K562 (cell line): ENCODE measurements at regions not wholly inside any gene's neighbourhood (a gene's known extent, or its start where the extent isn't known, plus 50 kb on each side); places are given as distances from the start of the nearest gene placed in this dataset.

Experiments
- ATAC-seq: fragments of 200-7000 bp; cut with Tn5 transposase; 3 replicates; pipeline ENCODE4 v1.9.1; 2020; ENCODE audit warnings: moderate library complexity
- BruUV-seq: library from RNA; stranded (reverse); fragments of 400-500 nt; replicated peaks from 2 replicates; lab custom pipeline; 2021; lab: Mats Ljungman, UMichigan
- CTCF ChIA-PET: fragments of 300-600 bp; formaldehyde crosslinking; extraction: SDS; loops from one replicate; lab custom pipeline; 2021; ENCODE audit warnings: low intra/inter-chr PET ratio; lab: Yijun Ruan, JAX
- POLR2A ChIA-PET: fragments of 300-600, 350-650 bp; sonication (Branson Sonifier 250); formaldehyde crosslinking; extraction: SDS; loops from one replicate; lab custom pipeline; 2021; ENCODE audit warnings: antibody characterized with exemption, inconsistent platforms; lab: Yijun Ruan, JAX
- DNase-seq, 4 experiments: peaks; one replicate each; pipeline versions ENCODE4 v3.0.0 to v3.0.0-alpha.2; 2011 to 2018; ENCODE audit warnings: low spot score in 3 of 4, mixed read lengths in 3 of 4; ENCODE audit errors: extremely low read depth in 1 of 4
- FAIRE-seq: peaks from 2 replicates; lab custom pipeline; 2011; peaks lifted over from hg19 to GRCh38; lab: Jason Lieb, UNC
- H2AFZ ChIP-seq: 2 replicates; pipeline ENCODE4 v1.6.0; 2011; ENCODE audit warnings: low read depth, low read length, control low read depth, inconsistent platforms
- H3K27ac ChIP-seq: fragments of 200-600 bp; 3 replicates; pipeline ENCODE4 v1.8.0; 2011; ENCODE audit warnings: low read depth, mild to moderate bottlenecking, control low read depth, inconsistent platforms, low read length, moderate library complexity, mixed read lengths; ENCODE audit errors: extremely low read depth
- H3K27me3 ChIP-seq, 2 experiments: fragments of 300-600 bp in 1 of 2; 2 replicates in 1 of 2; 3 replicates in 1 of 2; pipeline versions ENCODE4 v1.6.0 to v1.8.0; 2011; ENCODE audit warnings: inconsistent platforms in 2 of 2, low read length in 2 of 2, mild to moderate bottlenecking in 1 of 2, mixed read lengths in 1 of 2, moderate library complexity in 1 of 2; ENCODE audit not compliant: control insufficient read depth in 2 of 2, insufficient read depth in 2 of 2
- H3K36me3 ChIP-seq: fragments of 300-600 bp; 3 replicates; pipeline ENCODE4 v1.8.0; 2011; ENCODE audit warnings: mild to moderate bottlenecking, low read length, inconsistent platforms; ENCODE audit not compliant: control insufficient read depth, insufficient read depth
- H3K4me1 ChIP-seq, 2 experiments: fragments of 200-600 bp in 1 of 2; replicated peaks in 1 of 2; 2 replicates in 1 of 2; 3 replicates in 1 of 2; pipeline versions ENCODE4 v1.5.1 to v1.8.0; 2011; ENCODE audit warnings: inconsistent platforms in 2 of 2, low read length in 2 of 2, mild to moderate bottlenecking in 1 of 2, mixed read lengths in 1 of 2, moderate library complexity in 1 of 2; ENCODE audit not compliant: control insufficient read depth in 2 of 2, insufficient read depth in 2 of 2
- H3K4me2 ChIP-seq: 2 replicates; pipeline ENCODE4 v1.6.1; 2011; ENCODE audit warnings: low read length, control low read depth, inconsistent platforms, mixed read lengths; ENCODE audit not compliant: insufficient read depth
- H3K4me3 ChIP-seq: fragments of 200-600 bp; sonication (generic), shearing (Covaris generic); 2 replicates; pipeline ENCODE4 v1.5.1; 2016; ENCODE audit warnings: control low read depth, inconsistent platforms
- H3K79me2 ChIP-seq: fragments of 200-600 bp; 3 replicates; pipeline ENCODE4 v1.8.0; 2011; ENCODE audit warnings: low read length, inconsistent platforms; ENCODE audit not compliant: control insufficient read depth, insufficient read depth
- H3K9ac ChIP-seq, 2 experiments: 2 replicates each; pipeline versions ENCODE4 v1.6.0 to v1.6.1; 2011; ENCODE audit warnings: low read depth in 2 of 2, low read length in 2 of 2, control low read depth in 1 of 2, inconsistent platforms in 1 of 2, mild to moderate bottlenecking in 1 of 2, mixed read lengths in 1 of 2; ENCODE audit not compliant: insufficient read depth in 1 of 2
- H3K9me1 ChIP-seq: one replicate; pipeline ENCODE4 v1.6.0; 2011; ENCODE audit warnings: inconsistent platforms, mild to moderate bottlenecking, low read length, moderate library complexity; ENCODE audit not compliant: control insufficient read depth, insufficient read depth
- H3K9me3 ChIP-seq: replicated peaks from 2 replicates; pipeline ENCODE4 v1.5.1; 2011; ENCODE audit warnings: low read depth, low read length, inconsistent platforms; ENCODE audit not compliant: control insufficient read depth, insufficient read depth
- H4K20me1 ChIP-seq: replicated peaks from 2 replicates; pipeline ENCODE4 v1.6.1; 2011; ENCODE audit warnings: low read length, inconsistent platforms, mixed read lengths; ENCODE audit not compliant: control insufficient read depth, insufficient read depth
- CREB1 ChIP-seq, 2 experiments: sonication (generic) in 1 of 2; formaldehyde crosslinking in 1 of 2; IDR thresholded peaks; 2 replicates each; pipeline versions ENCODE4 v1.6.1 to v1.8.0; 2012 to 2022; ENCODE audit warnings: inconsistent platforms in 1 of 2, mild to moderate bottlenecking in 1 of 2, missing genetic modification reagents in 1 of 2, moderate library complexity in 1 of 2
- CREM ChIP-seq: IDR thresholded peaks from 2 replicates; pipeline ENCODE4 v1.6.1; 2014; ENCODE audit warnings: antibody characterized with exemption, low read depth
- EP400 ChIP-seq: fragments of 450-650 bp; IDR thresholded peaks from 2 replicates; pipeline ENCODE4 v1.6.1; 2017; ENCODE audit warnings: antibody characterized with exemption, mild to moderate bottlenecking, moderate library complexity
- HNRNPH1 ChIP-seq: fragments of 200-400 bp; formaldehyde crosslinking; optimal IDR thresholded peaks from 2 replicates; pipeline ENCODE3; 2017; ENCODE audit warnings: low read depth, mild to moderate bottlenecking, low read length, moderate library complexity
- KDM5B ChIP-seq: fragments of 200-600 bp; sonication (generic); IDR thresholded peaks from 2 replicates; pipeline ENCODE4 v1.6.1; 2012; ENCODE audit warnings: low read depth, mild to moderate bottlenecking, moderate library complexity, low read length, control low read depth, inconsistent platforms; ENCODE audit not compliant: insufficient replicate concordance
- L3MBTL2 ChIP-seq: fragments of 450-650 bp; IDR thresholded peaks from 2 replicates; pipeline ENCODE4 v1.6.1; 2016; ENCODE audit warnings: mild to moderate bottlenecking, moderate library complexity
- LARP7 ChIP-seq: fragments of 450-650 bp; IDR thresholded peaks from 2 replicates; pipeline ENCODE4 v1.6.1; 2016
- NFRKB ChIP-seq: fragments of 450-650 bp; IDR thresholded peaks from 2 replicates; pipeline ENCODE4 v1.6.1; 2016; ENCODE audit warnings: low read depth
- OTX1 ChIP-seq: fragments of 450-650 bp; formaldehyde crosslinking; IDR thresholded peaks from 2 replicates; pipeline ENCODE4 v1.4.0; 2022; ENCODE audit warnings: mild to moderate bottlenecking
- SFPQ ChIP-seq: fragments of 200-400 bp; formaldehyde crosslinking; IDR thresholded peaks from 2 replicates; pipeline ENCODE4 v1.6.1; 2017; ENCODE audit warnings: mild to moderate bottlenecking, low read depth, low read length, moderate library complexity
- ZNF134 ChIP-seq: fragments of 250-450 bp; sonication (Bioruptor Pico); conservative IDR thresholded peaks from 2 replicates; pipeline ENCODE4 v1.4.0; 2020
- ZNF184 ChIP-seq: sonication (generic); formaldehyde crosslinking; IDR thresholded peaks from 2 replicates; pipeline ENCODE4 v1.5.0; 2020; ENCODE audit warnings: missing genetic modification reagents
- ZNF324 ChIP-seq: fragments of 250-450 bp; sonication (Bioruptor Pico); IDR thresholded peaks from 2 replicates; pipeline ENCODE4 v1.4.0; 2020; ENCODE audit warnings: mild to moderate bottlenecking
- ZNF75A ChIP-seq: fragments of 450-650 bp; formaldehyde crosslinking; IDR thresholded peaks from 2 replicates; pipeline ENCODE4 v1.4.0; 2020; ENCODE audit warnings: mild to moderate bottlenecking
- ZSCAN29 ChIP-seq: fragments of 450-650 bp; IDR thresholded peaks from 2 replicates; pipeline ENCODE4 v1.6.1; 2017
- WGBS: fragments of 100-300 bp; shearing (Covaris generic); methylation state at CpG from one replicate; pipeline ENCODE4 v1.1.6; 2016; ENCODE audit warnings: low coverage, mixed read lengths; ENCODE audit not compliant: insufficient coverage; ENCODE audit errors: missing lambda C conversion rate; 5-methylcytosine and 5-hydroxymethylcytosine counted together
- in situ Hi-C: fragments of 300-500 bp; cut with MboI; formaldehyde crosslinking; loops from 4 replicates; pipeline ENCODE4 v1.15.0; 2018; ENCODE audit warnings: inconsistent platforms, mixed read lengths
- intact Hi-C: fragments of 100-400 bp; cut with micrococcal nuclease; formaldehyde crosslinking; loops from 2 replicates; pipeline ENCODE4 v1.14.2; 2022
- TF ChIP-seq, protein P1 (sequence below): IDR thresholded peaks from 3 replicates; pipeline ENCODE4 v1.6.1; 2011; ENCODE audit warnings: borderline replicate concordance, mild to moderate bottlenecking, moderate library complexity; ENCODE audit not compliant: insufficient read length; ENCODE audit errors: extremely low read depth

GRCh38 chr6:156406688-156407087, 370.5 kb upstream of the ARID1B start:
- ChIA-PET CTCF (no interaction called here), POLR2A (interaction anchor here (0.6 kb wide), 1 partner anchor 16 kb away, joined by 4 read pairs; no protein-coding TSS in a partner anchor)
- ATAC-seq, result no peak

More at GRCh38 chr6:156406688-156407087, 370.5 kb upstream of the ARID1B start:
- no peaks in the 10 kb centered on the region for H3K27me3 ChIP-seq
- no peaks in the 10 kb centered on the region for H3K36me3 ChIP-seq
- H3K4me2 ChIP-seq, result no peak overlapping the region
- DNase-seq, result no peak
- 0% methylated on average over 2 of the region's 2 CpGs for WGBS
- H3K4me3 ChIP-seq, result no peak overlapping the region
- intact Hi-C loops (no loop called here), in situ Hi-C loops (no loop called here)
- H3K79me2 ChIP-seq, result no peaks in the 10 kb centered on the region
- TF ChIP-seq OTX1 (CRISPR knock-in tag) (no peak), KDM5B (no peak), CREM (no peak), LARP7 (no peak), NFRKB (no peak), HNRNPH1 (no peak), SFPQ (no peak), L3MBTL2 (no peak), CREB1 (IDR thresholded peaks at IDR 0.05) (no peak), CREB1 (CRISPR knock-in tag; IDR thresholded peaks at IDR 0.05) (no peak), ZSCAN29 (no peak), EP400 (no peak), ZNF134 (CRISPR knock-in tag) (no peak), ZNF75A (CRISPR knock-in tag) (no peak), ZNF324 (no peak), ZNF184 (CRISPR knock-in tag) (no peak)
- TF ChIP-seq, protein P1, sequence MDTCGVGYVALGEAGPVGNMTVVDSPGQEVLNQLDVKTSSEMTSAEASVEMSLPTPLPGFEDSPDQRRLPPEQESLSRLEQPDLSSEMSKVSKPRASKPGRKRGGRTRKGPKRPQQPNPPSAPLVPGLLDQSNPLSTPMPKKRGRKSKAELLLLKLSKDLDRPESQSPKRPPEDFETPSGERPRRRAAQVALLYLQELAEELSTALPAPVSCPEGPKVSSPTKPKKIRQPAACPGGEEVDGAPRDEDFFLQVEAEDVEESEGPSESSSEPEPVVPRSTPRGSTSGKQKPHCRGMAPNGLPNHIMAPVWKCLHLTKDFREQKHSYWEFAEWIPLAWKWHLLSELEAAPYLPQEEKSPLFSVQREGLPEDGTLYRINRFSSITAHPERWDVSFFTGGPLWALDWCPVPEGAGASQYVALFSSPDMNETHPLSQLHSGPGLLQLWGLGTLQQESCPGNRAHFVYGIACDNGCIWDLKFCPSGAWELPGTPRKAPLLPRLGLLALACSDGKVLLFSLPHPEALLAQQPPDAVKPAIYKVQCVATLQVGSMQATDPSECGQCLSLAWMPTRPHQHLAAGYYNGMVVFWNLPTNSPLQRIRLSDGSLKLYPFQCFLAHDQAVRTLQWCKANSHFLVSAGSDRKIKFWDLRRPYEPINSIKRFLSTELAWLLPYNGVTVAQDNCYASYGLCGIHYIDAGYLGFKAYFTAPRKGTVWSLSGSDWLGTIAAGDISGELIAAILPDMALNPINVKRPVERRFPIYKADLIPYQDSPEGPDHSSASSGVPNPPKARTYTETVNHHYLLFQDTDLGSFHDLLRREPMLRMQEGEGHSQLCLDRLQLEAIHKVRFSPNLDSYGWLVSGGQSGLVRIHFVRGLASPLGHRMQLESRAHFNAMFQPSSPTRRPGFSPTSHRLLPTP, result no peak
- no peak overlapping the region for H3K9ac ChIP-seq
- no peak overlapping the region for H3K27ac ChIP-seq
- no peaks in the 10 kb centered on the region for H3K9me3 ChIP-seq
- no peaks in the 10 kb centered on the region for H3K9me1 ChIP-seq
- BruUV-seq, result no TSS peak
- no peak for FAIRE-seq
- no peaks in the 10 kb centered on the region for H4K20me1 ChIP-seq
- H3K4me1 ChIP-seq, result no peaks in the 10 kb centered on the region
- H2AFZ ChIP-seq, result no peak overlapping the region
